HG02610 (cell line): ENCODE measurements at regions not wholly inside any gene's neighbourhood (a gene's known extent, or its start where the extent isn't known, plus 50 kb on each side); places are given as distances from the start of the nearest gene placed in this dataset.
"Not testable (repeated sequence)": the region's sequence is repeated elsewhere in the genome, so short reads cannot be mapped to it uniquely, and the experiment has no call there.

Source experiments
- ATAC-seq: cut with Tn5 transposase; IDR thresholded peaks from one replicate; pipeline ENCODE4 v1.9.1; 2021; ENCODE audit warnings: mild to moderate bottlenecking, moderate library complexity; ENCODE audit not compliant: unreplicated experiment

DNA sequence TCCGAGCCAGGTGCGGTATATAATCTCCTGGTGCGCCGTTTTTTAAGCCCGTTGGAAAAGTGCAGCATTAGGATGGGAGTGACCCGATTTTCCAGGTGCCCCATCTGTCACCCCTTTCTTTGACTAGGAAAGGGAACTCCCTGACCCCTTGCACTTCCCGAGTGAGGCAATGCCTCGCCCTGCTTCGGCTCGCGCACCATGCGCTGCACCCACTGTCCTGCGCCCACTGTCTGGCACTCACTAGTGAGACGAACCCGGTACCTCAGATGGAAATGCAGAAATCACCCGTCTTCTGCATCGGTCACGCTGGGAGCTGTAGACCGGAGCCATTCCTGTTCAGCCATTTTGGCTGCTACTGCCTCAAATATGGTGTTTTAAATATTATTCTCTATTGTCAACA lies 198.0 kb downstream of the MEIS1 start:
- ATAC-seq: not testable (repeated sequence)

DNA sequence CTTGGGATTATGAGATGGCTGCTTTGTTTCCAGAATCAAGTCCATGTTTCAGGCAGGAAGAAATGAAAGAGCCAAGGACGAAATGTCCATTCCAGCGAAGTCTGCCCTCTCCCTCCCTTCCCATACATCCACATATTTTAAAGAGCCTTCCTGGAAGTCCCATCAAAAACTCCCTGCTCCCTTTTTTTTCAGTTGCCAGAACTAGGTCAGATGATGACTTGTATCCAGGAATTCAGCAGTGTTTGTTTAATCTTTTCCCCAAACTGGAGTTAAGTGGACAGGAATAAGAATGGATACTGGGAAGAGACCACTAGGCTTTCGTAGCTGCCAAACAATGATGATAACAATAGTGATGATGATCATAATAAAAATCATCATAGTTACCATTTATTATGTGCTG lies 198.7 kb downstream of the MEIS1 start:
- no peak for ATAC-seq

DNA sequence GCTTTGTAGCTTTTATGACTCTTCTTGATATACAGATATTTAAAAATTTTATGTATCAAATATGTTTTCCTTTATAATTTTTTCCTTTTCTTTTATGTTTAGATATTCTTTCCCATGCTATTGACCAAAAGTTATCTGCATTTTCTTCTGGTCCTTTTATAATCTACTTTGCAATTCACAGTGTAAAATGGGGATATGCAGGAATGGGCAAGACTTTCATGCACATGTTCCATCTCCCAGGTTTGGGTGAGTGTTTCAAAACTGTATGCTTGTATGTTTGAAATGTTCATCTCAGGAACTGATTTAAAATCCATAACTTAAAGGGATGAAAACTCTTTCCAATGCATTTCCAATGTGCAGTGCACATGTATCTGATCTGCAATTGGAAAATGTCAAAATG lies 199.9 kb downstream of the MEIS1 start:
- no peak for ATAC-seq

DNA sequence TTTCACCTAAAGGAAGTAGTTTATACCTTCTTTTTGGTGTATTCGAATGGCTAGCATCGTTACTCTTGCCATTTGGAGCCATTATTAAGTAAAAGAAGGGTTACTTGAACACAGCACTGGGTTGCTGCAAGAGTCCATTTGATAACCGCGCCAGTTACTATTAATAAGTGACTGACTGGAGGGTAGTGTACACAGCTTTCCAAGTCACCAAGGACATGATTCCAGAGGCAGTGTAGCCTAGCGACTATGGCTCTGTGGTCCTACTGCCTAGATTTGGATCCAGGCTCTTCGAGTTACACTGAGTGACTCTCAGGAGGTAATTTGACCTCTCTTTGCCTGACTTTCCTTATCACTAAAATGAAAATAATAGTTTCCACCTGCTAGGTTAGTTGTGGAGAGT lies 206.8 kb downstream of the MEIS1 start:
- no peak for ATAC-seq

DNA sequence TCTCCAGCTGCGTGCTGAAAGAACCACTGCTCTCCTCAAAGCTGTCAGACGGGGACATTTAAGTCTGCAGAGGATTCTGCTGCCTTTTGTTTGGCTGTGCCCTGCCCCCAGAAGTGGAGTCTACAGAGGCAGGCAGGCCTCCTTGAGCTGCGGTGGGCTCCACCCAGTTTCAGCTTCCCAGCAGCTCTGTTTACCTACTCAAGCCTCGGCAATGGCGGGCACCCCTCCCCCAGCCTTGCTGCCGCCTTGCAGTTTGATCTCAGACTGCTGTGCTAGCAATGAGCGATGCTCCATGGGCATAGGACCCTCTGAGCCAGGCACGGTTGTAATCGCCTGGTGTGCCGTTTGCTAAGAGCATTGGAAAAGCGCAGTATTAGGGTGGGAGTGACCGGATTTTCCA lies 213.2 kb downstream of the MEIS1 start:
- ATAC-seq: not testable (repeated sequence)

DNA sequence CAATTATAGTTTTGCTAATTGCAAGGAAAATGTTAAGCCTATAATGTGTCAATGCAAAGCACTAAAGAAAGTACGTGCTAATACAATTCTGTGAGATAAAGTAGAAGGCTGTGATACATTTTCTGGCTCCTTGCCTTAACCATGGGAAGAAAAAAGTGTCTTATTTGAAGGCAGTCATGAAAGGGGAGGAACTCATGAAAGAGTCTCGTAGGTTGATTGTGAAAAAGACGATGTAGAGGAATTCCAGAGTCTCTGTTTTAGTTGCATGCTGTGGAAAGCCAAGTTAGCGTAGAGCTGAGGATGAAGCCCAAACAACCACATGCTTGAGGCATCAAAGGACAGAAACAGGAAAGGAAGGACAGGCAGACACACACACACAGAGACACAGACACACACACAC lies 214.1 kb downstream of the MEIS1 start:
- no peak for ATAC-seq

DNA sequence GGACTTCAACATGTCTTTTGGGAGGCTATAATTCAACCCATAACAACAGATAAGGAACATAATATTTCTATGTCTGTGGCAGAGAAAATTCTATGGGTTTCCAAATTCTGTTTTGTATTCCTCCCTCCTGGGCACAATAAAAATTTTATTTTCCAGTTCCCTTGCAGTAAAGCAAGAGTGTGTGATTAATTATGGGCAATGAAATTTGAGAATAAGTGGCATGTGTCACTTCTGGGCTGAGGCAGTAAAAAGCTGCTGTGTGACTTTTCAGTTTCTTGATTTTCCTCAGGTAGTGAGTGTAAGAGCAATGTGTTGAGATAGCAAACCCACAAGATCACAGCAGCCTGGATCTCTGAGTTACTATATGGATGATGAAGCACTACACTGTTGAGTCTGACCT lies 216.4 kb downstream of the MEIS1 start:
- ATAC-seq: no peak

GRCh38 chr2:66660804-66661203 lies 225.9 kb downstream of the MEIS1 start:
- ATAC-seq: no peak

- ATAC-seq: no peak
These were observed 226.6 kb downstream of the MEIS1 start for GRCh38 chr2:66661253-66662173.

- ATAC-seq: no peak
These were observed 230.4 kb downstream of the MEIS1 start for GRCh38 chr2:66665124-66665984.

DNA sequence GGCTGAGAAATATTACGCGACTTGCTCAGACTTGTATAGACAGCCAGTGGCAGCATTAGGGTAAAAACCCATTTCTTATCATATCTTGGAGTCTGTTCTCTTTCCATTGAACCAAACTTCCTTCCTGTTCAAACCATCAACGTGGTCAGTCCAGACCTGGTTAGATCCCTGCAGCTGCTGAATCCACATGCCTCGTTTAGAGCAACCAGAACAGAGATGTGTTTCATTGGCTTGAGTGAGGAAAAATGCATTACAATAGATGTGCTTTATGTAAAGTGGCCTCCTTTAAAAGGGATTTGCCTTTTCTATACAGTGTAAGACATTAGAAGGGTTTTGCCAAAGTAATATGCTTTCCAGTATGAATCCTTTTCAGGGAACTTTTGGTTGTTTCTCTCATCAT lies 232.4 kb downstream of the MEIS1 start:
- no peak for ATAC-seq

DNA sequence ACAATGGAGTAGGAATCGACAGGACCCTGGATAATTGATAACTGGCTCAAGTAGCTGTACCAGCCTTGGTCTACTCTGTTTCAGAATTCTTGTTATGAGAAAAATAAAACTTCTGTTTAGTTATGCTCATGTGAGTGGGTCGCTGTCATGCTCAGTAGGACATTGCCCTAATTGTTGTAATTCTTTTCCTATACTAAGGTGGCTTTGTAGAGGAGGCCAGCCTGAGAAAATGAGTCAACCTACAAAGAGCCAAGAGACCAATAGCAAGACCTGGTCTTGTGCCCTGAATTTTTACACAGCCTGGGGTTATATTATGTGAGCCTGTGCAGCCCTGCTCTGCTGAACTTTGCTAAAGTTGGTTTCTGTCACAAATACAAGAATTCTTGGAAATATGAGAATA lies 238.4 kb downstream of the MEIS1 start:
- no peak for ATAC-seq

DNA sequence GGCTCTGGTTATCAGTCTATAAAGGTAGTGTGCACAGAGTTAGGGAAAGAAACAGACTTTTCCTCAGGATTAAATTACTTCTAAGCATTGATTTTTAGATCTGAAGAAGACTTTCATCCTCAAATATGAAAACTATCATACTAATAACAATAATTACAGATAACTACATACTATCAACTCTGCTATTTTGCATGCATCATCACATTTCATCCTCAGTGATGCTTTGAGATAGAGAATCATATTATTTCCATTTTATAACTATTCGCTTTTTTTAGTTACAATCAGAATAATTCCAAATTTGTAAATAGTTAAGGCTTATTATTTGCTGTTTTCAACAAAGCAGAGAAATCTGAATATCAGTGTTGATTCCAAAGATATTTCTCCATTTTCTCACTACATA lies 239.2 kb downstream of the MEIS1 start:
- no peak for ATAC-seq

GRCh38 chr2:66675591-66675990 lies 240.7 kb downstream of the MEIS1 start:
- no peak for ATAC-seq

DNA sequence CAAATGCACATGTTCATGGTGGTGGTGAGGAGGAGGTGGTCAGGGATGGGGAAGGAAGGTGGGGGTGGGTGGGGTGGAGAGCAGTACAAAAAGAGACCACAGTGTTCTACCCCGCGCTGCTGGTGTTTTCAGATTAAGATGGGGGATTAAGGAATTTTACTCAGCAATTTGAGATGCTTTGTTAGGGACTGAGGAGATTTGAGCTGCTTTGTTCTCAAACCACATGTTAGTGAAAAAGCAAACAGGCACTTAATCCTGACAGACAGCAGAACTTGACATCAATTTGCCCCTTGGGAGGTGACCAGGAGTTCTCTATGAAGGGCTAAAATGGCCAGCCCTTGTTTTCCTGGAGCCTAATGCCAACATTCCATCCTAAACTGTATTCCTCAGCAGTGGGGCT lies 244.5 kb downstream of the MEIS1 start:
- ATAC-seq: no peak

DNA sequence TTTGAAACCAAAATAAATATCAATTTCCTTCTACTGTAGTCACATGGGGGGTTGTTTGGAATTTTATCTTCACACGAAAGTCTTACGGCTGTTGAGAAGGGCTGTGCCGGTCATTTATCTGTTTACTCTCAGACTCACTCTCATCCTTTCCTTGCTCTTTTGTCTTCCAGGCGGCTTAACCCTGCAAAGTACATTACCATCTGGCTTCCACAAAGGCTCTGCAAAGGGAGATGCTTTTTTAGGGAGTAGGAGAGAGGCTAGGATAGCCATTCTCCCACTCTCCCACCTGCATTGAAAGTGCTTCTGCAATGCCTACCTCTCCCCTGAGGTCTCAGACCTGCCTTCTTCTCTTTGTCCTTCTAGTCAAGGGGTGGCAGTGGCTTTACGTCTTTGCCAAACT lies 247.6 kb downstream of the MEIS1 start:
- no peak for ATAC-seq

DNA sequence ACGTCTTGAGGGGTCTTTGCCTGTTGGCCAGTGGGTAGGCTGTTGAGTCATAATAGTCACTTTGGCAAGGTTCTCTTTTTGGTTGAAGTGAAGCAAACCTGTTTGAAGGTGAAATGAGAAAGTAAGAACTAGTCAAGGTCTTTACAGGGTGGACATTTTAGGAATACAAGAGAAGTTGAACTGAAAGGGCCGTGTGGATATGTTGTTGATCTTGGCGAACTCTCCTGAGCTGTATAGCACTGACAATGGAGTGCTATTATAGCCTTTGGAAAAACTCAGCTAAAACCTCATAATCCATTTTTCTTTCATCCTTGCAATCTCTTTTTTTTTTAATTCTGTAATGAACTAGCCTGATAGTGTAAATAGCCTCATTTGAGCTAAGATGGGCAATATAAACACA lies 248.1 kb downstream of the MEIS1 start:
- ATAC-seq: no peak

- no peak for ATAC-seq
These were observed 248.7 kb downstream of the MEIS1 start for GRCh38 chr2:66683599-66683998.

GRCh38 chr2:66684289-66684688 lies 249.4 kb downstream of the MEIS1 start:
- no peak for ATAC-seq

- no peak for ATAC-seq
These were observed 251.8 kb downstream of the MEIS1 start for GRCh38 chr2:66686755-66687154.

- ATAC-seq: no peak
These were observed 254.0 kb downstream of the MEIS1 start for GRCh38 chr2:66688951-66689350.

DNA sequence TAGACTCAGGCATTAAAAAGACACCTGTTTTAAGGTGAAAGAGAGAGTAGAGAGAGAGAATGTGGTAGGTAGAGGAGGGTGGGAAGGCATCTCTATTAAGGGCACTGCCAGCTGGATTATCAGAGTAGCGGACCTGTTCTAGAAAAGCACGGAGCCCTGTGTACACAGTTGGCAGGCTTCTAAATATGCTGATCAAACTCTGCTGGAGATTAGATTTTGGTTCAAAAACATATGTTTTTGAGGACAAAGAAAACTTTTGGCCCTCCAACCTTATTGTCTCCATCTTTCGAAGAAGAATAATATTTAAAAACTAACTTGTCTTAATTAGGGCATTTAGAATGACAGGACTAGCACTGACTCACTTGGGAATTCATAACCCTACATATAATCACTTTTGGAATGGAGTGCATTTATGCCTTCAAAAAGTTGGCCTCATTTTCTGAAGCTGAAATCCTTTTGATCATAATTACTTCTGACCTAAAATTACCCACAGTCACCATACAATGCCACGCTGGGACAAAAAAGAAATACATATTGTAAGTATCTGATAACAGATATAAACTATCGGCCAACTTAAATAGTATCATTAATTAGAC lies 254.6 kb downstream of the MEIS1 start:
- ATAC-seq: no peak
